NCI-H187 treated with DMSO at 0.1 percent for 48 hours (cell line): ENCODE measurements at regions not wholly inside any gene's neighbourhood (a gene's known extent, or its start where the extent isn't known, plus 50 kb on each side); places are given as distances from the start of the nearest gene placed in this dataset.
"Not testable (repeated sequence)": the region's sequence is repeated elsewhere in the genome, so short reads cannot be mapped to it uniquely, and the experiment has no call there.

ENCODE experiments used
- DNase-seq: peaks from one replicate; lab custom pipeline; 2025; lab: John Stamatoyannopoulos, UW

- no peak for DNase-seq
Observed at GRCh38 chr14:101286271-101287018, 274.9 kb upstream of the DIO3 start.

- DNase-seq = no peak
Observed at GRCh38 chr14:101288436-101289229, 272.7 kb upstream of the DIO3 start.

DNA sequence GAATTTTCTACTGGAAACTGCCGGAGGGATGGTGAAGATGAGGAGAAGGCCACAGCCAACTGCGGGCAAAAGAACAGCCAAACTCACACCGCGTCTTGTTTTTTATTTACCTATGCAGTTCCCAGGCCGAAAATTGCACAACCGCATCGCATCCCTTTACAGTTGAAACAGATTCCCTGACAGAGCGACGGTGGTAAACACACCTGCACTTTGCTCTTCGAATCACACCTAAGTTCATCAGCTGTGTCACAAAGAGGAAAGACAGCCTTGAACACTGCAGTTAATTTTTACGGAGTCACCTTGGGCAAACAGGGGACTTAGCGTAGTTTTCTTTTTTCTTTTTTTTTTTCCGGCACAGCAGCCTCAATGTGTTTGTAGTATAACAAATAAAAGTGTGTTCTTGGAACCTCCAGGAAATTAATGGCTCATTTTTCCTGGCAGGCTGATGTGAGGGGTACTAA, 272.0 kb upstream of the DIO3 start:
- no peak for DNase-seq

GRCh38 chr14:101289911-101290310, 271.4 kb upstream of the DIO3 start:
- DNase-seq = no peak

DNA sequence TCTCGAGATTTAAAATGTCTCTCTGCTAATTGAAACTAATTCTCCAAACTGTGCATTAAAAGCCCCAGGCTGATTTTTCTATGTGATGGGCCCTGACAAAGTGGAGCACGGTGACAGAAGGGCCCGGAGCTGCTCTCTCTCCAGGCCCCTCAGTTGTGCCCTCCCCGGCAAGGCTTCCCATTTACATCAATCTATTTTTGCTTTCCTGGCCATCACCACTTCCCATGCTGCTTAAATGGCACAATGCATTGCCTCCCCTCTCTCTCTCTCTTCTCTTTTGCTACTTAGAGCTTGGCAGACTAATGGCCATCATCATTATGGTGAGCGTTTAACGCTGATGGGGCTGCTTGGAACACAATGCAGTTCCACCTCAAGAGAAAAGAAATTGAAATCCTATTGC, 270.7 kb upstream of the DIO3 start:
- no peak for DNase-seq

DNA sequence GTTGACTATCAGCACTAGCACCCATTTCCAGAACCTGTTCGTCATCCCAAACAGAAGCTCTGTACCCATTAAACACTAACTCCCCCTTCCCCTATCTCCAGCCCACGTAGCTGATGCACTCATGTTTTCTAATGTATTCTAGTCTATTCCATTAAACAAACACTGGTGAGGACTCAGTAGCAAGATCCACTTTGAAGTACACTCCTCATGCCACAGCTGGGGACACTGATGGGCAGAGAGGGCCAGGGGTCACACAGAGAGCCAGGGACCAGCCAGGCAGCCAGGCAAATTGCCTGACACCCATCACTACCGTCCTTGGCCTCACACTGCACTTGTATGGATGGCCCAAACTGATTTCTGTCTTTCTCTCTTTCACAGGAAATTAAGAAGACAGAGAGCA, 269.9 kb upstream of the DIO3 start:
- DNase-seq = no peak

DNA sequence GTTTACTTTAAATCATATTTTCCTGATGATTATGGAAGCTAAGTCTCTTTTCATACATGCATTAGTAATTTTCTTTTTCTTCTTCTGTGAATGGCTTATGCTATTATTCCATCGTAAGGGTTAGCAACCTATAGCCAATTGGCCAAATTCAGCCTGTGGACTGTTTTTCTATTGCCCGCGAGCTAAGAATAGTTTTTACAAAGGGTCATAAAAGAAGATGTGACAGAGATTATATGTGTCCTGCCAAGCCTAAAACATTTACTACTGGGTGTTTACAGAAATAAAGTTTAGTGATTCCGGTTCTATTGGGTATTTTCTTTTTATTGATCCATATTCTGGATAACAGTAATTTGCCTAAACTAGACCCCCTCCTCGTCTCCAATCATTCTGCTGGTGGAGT, 268.8 kb upstream of the DIO3 start:
- DNase-seq = no peak

GRCh38 chr14:101293605-101294004, 267.7 kb upstream of the DIO3 start:
- no peak for DNase-seq

GRCh38 chr14:101294136-101294535, 267.2 kb upstream of the DIO3 start:
- no peak for DNase-seq

DNA sequence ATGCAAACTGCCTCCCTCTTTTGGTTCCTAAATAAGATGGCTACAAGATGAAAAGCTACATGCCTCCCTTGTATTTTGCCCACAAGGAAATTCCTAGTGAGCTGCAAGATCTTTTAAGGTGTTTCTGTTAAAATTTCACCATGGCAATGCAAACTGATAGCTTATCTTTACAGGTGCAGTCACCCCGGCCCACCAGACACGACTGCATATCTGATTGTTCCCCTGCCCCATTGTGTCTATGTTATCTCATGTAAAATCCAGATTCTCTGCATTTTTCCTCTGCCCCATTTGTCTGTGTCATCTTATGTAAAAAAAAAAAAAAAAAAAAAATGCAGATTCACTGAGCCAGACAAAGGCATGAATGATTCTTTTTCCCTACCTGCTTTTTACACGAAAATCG, 261.5 kb upstream of the DIO3 start:
- not testable (repeated sequence) for DNase-seq

DNA sequence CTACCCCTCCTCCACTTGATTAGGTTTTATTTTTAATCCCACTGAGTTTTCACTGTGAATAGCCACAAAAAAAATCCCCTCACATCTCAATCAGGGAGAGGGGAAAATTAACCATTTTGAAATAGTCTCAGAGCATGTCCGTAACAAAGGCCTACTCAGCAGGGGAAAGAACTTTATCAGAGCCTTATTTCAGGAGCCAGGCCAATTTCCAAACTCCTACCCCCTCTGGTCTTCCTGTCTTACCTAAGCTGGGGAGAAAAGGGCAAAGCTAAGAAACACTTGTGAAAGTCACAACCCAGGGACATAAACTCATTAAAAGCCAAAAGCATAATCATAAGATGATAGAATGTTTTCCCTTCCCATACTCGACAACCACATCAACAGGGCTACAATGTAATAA, 260.3 kb upstream of the DIO3 start:
- DNase-seq = no peak

DNA sequence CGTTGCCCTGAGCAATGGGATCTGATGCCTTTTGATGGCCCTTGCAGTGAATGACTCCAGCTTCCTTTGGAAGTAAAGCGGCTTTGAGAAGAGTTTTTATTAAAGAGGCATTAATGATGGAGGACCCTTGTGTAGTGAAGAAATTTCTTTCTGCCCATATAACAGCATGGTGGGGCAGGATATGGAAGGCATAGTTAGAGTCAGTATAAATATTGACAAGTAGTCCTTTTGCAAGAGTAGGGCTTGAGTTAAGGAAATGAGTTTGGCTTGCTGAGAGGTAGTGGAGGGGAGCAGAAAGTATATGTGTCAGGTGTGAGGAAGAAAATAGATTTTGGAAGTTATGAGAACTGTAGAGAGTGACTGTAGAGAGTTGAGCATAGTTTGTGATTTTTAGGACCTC, 254.1 kb upstream of the DIO3 start:
- not testable (repeated sequence) for DNase-seq

DNA sequence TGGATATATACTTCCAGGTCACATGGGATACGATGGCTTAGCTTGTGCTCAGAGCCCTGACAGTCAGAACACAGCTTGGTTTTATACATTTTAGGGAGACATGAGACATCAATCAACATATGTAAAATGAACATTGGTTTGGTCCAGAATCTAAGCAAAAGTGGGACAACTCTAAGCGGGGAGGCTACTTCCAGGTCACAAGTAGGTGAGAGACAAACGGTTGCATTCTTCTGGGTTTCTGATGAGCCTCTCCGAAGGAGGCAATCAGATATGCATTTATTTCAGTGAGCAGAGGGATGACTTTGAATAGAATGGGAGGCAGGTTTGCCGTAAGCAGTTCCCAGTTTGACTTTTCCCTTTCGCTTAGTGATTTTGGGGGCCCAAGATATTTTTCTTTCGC, 250.1 kb upstream of the DIO3 start:
- not testable (repeated sequence) for DNase-seq

DNA sequence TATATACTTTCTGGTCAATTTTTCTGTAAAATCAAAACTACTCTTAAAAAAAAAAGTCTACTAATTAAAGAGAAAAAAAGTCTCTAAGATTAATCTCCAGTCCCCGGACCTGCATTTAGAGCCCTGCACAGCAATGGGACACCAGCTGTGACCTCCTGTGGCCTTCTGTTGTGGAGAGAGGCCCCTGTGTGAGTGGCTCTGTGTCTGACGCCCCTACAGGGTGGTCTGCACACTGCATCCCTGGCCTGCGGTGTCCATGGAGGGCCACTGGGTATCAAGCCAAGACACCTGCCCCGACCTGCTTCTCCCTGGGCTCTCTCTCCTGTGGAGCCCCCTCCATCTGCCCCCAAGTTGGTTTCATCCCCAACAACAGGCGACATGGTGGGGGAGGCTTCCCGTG, 248.0 kb upstream of the DIO3 start:
- DNase-seq = no peak

DNA sequence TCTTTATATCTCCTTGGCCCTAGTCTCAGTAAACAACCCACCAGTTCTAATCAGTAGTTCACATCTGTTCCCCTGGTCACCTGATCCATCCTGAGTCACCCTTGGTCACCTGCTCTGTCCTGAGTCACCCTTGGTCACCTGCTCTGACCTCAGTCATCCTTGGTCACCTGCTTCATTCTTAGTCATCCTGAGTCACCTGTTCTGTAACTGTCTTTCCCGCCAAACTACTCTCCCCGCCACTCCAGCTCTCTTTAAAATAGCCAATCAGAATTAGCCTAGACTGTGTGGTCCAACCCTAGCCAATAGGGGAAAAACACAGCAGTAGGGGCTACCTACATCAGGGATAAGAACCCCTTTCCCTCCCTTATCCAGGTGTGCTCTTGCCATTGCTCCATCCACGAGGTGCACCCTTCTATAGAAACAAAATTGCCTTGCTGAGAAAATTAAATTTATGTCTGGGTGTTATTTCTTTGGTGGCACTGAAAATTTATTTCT, 245.4 kb upstream of the DIO3 start:
- no peak for DNase-seq

- DNase-seq = no peak
Observed at GRCh38 chr14:101318271-101318670, 243.0 kb upstream of the DIO3 start.

- DNase-seq = no peak
Observed at GRCh38 chr14:101320396-101320795, 240.9 kb upstream of the DIO3 start.

DNA sequence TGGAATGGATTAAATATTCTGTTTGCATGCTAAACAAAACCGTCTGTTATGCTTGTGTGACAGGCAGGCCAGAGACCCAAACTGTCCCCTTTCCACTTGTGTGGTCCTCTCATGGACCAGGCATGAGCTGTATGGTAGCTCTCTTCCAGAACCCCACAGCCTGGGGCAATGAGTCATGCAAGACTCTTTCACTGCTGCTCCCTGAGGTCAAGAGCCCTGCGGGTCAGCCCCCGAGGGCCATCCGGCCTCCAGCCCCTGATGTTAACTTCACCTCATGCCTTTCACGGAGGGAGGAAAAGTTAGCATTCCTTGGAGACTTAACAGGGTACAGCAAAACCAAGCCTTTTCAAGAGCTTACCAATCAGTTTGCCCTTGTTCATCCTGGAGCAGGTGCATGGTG, 239.1 kb upstream of the DIO3 start:
- DNase-seq = no peak

DNA sequence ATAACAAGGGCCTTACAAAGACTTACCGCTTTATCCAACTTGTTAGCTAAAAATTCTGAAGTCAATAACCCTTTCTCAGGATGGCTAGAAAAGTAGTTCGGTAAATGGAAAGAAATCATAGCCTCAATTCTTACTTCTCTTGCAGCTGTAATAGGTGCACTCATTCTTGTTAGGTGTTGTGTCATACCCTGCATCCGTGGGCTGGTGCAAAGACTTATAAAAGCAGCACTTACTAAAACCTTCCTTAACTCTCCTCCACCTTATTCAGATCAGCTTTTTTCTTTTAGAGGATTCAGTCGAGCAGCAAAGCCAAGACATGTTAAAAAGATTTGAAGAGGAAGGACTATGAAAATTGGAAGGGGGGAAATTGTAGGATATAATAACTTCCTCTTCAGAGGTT, 238.2 kb upstream of the DIO3 start:
- no peak for DNase-seq

DNA sequence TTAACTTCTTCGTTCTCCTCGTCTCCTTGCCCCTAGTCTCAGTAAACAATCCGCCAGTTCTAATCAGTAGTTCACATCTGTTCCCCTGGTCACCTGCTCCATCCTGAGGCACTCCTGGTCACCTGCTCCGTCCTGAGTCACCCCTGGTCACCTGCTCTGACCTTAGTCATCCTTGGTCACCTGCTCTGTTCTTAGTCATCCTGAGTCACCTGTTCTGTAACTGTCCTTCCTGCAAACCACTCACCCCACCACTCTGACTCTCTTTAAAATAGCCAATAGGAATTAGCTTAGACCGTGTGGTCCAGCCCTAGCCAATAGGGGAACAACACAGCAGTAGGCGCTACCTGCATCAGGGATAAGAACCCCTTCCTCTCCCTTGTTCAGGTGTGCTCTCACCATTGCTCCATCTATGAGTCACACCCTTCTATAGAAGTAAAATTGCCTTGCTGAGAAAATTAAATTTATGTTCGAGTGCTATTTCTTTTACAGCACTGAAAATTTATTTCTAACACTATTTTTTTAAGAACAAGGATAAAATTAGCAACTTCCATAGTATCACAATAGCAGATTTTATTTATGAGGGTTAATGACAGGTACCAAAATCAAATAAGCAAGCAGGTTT, 237.6 kb upstream of the DIO3 start:
- DNase-seq = not testable (repeated sequence)

- no peak for DNase-seq
Observed at GRCh38 chr14:101325319-101325718, 236.0 kb upstream of the DIO3 start.

- no peak for DNase-seq
Observed at GRCh38 chr14:101328412-101329028, 232.8 kb upstream of the DIO3 start.
